ENCODE measurements at regions not wholly inside any gene's neighbourhood (a gene's known extent, or its start where the extent isn't known, plus 50 kb on each side); places are given as distances from the start of the nearest gene placed in this dataset.

DNA sequence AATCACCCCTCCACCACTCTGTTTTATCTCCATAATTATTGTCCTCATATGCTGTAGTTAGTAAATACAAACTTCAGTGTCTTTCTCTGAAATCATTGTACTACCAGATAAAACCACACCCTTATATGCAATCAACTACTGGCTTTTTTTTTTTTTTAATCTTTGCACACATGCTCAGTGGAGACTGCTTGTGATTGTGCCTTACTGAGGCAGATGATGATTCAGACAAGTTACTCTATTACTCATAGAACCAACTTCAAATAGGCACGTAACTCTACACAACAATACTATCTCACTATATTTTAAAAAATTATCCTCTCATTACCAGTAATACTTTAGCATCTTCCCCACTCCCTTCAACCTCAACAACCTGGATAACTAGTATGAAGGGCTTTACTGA is 1278.4 kb upstream of the PIK3C3 start:
- Histone ChIP-seq H3K4me1 (ENCODE audit: insufficient read depth) (no peaks in the 10 kb centered on the region), H3K27ac (ENCODE audit: low read depth) (no peak overlapping the region), H3K36me3 (ENCODE audit: insufficient read depth) (no peaks in the 10 kb centered on the region), H3K4me3 (no peak overlapping the region), H3F3A (replicated peaks; ENCODE audit: low read depth) (no peaks in the 10 kb centered on the region), H2AFZ (no peak overlapping the region), H3K4me2 (no peak overlapping the region), H3K79me2 (replicated peaks; ENCODE audit: insufficient read depth) (no peaks in the 10 kb centered on the region), H3K27me3 (ENCODE audit: insufficient read depth) (no peaks in the 10 kb centered on the region), H3K9me2 (ENCODE audit: insufficient read depth) (no peaks in the 10 kb centered on the region), H4K20me1 (replicated peaks; ENCODE audit: insufficient read depth) (no peaks in the 10 kb centered on the region)
- ATAC-seq = no peak
- TF ChIP-seq CREB1 (CRISPR knock-in tag; IDR thresholded peaks at IDR 0.05; ENCODE audit: low read depth) (no peak), ZNF114 (CRISPR knock-in tag; IDR thresholded peaks at IDR 0.05) (no peak), EZH2phosphoT487 (IDR thresholded peaks at IDR 0.05; ENCODE audit: unreplicated experiment) (no peak), STAT1 (IDR thresholded peaks at IDR 0.05; ENCODE audit: unreplicated experiment) (no peak), EZH2 (IDR thresholded peaks at IDR 0.05; ENCODE audit: low read depth, unreplicated experiment) (no peak), NANOG (IDR thresholded peaks at IDR 0.05; ENCODE audit: borderline replicate concordance) (no peak)
- TF ChIP-seq, protein P1, sequence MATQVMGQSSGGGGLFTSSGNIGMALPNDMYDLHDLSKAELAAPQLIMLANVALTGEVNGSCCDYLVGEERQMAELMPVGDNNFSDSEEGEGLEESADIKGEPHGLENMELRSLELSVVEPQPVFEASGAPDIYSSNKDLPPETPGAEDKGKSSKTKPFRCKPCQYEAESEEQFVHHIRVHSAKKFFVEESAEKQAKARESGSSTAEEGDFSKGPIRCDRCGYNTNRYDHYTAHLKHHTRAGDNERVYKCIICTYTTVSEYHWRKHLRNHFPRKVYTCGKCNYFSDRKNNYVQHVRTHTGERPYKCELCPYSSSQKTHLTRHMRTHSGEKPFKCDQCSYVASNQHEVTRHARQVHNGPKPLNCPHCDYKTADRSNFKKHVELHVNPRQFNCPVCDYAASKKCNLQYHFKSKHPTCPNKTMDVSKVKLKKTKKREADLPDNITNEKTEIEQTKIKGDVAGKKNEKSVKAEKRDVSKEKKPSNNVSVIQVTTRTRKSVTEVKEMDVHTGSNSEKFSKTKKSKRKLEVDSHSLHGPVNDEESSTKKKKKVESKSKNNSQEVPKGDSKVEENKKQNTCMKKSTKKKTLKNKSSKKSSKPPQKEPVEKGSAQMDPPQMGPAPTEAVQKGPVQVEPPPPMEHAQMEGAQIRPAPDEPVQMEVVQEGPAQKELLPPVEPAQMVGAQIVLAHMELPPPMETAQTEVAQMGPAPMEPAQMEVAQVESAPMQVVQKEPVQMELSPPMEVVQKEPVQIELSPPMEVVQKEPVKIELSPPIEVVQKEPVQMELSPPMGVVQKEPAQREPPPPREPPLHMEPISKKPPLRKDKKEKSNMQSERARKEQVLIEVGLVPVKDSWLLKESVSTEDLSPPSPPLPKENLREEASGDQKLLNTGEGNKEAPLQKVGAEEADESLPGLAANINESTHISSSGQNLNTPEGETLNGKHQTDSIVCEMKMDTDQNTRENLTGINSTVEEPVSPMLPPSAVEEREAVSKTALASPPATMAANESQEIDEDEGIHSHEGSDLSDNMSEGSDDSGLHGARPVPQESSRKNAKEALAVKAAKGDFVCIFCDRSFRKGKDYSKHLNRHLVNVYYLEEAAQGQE (IDR thresholded peaks at IDR 0.05; ENCODE audit: unreplicated experiment) = no peak
- Mint-ChIP-seq H3K4me3 (no peak overlapping the region), H3K9me3 (no peaks in the 10 kb centered on the region), H3K4me1 (peaks cover 7% of the 10 kb centered on the region; the same call in 2 of the 3 replicates), H3K27me3 (ENCODE audit: insufficient read depth, low read depth, poor library complexity) (no peaks in the 10 kb centered on the region), H3K36me3 (ENCODE audit: low read depth) (no peaks in the 10 kb centered on the region), H3K27ac (no peak overlapping the region)
- DNase-seq (ENCODE audit: low spot score) = no peak

DNA sequence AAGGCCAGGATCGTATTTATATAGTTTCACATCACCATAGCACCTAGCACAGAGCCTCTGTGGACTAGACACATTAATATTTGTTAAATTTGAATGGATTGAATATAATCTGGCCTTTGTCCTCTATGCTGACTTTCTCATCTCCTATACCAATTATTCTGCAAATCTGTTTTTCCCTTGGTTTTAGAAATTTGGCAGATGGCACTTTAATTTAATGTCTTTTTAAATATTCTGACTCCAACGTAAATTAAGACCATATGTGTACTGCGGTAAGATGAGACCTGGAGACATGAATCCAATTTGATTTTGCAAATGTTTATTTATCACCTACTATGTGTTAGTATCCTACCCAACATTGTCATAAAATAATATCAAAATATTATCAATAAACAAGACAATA is 1281.9 kb upstream of the PIK3C3 start:
- Histone ChIP-seq H3K4me1 (ENCODE audit: insufficient read depth) (no peaks in the 10 kb centered on the region), H3K27ac (ENCODE audit: low read depth) (no peak overlapping the region), H3K79me2 (replicated peaks; ENCODE audit: insufficient read depth) (no peaks in the 10 kb centered on the region), H3K27me3 (ENCODE audit: insufficient read depth) (no peaks in the 10 kb centered on the region), H3F3A (replicated peaks; ENCODE audit: low read depth) (no peaks in the 10 kb centered on the region), H3K4me2 (no peak overlapping the region), H4K20me1 (replicated peaks; ENCODE audit: insufficient read depth) (no peaks in the 10 kb centered on the region), H3K4me3 (no peak overlapping the region), H2AFZ (no peak overlapping the region), H3K9me2 (ENCODE audit: insufficient read depth) (no peaks in the 10 kb centered on the region), H3K36me3 (ENCODE audit: insufficient read depth) (no peaks in the 10 kb centered on the region)
- Mint-ChIP-seq H3K4me1 (peaks cover 7% of the 10 kb centered on the region; the same call in 2 of the 3 replicates), H3K27me3 (ENCODE audit: insufficient read depth, low read depth, poor library complexity) (no peaks in the 10 kb centered on the region), H3K4me3 (no peak overlapping the region), H3K27ac (no peak overlapping the region), H3K36me3 (ENCODE audit: low read depth) (no peaks in the 10 kb centered on the region), H3K9me3 (no peaks in the 10 kb centered on the region)
- ATAC-seq (no peak), DNase-seq (ENCODE audit: low spot score) (no peak)
- TF ChIP-seq NANOG (IDR thresholded peaks at IDR 0.05; ENCODE audit: borderline replicate concordance) (no peak), EZH2 (IDR thresholded peaks at IDR 0.05; ENCODE audit: low read depth, unreplicated experiment) (no peak), ZNF331 (CRISPR knock-in tag; IDR thresholded peaks at IDR 0.05; ENCODE audit: low read depth) (no peak), EZH2phosphoT487 (IDR thresholded peaks at IDR 0.05; ENCODE audit: unreplicated experiment) (no peak), STAT1 (IDR thresholded peaks at IDR 0.05; ENCODE audit: unreplicated experiment) (no peak), POLR2AphosphoS5 (IDR thresholded peaks at IDR 0.05; ENCODE audit: low read depth) (no peak)
- TF ChIP-seq, protein P2, sequence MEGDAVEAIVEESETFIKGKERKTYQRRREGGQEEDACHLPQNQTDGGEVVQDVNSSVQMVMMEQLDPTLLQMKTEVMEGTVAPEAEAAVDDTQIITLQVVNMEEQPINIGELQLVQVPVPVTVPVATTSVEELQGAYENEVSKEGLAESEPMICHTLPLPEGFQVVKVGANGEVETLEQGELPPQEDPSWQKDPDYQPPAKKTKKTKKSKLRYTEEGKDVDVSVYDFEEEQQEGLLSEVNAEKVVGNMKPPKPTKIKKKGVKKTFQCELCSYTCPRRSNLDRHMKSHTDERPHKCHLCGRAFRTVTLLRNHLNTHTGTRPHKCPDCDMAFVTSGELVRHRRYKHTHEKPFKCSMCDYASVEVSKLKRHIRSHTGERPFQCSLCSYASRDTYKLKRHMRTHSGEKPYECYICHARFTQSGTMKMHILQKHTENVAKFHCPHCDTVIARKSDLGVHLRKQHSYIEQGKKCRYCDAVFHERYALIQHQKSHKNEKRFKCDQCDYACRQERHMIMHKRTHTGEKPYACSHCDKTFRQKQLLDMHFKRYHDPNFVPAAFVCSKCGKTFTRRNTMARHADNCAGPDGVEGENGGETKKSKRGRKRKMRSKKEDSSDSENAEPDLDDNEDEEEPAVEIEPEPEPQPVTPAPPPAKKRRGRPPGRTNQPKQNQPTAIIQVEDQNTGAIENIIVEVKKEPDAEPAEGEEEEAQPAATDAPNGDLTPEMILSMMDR (conservative IDR thresholded peaks at IDR 0.05; ENCODE audit: low read depth in 2 of 2) = no peak
- TF ChIP-seq, protein P3, sequence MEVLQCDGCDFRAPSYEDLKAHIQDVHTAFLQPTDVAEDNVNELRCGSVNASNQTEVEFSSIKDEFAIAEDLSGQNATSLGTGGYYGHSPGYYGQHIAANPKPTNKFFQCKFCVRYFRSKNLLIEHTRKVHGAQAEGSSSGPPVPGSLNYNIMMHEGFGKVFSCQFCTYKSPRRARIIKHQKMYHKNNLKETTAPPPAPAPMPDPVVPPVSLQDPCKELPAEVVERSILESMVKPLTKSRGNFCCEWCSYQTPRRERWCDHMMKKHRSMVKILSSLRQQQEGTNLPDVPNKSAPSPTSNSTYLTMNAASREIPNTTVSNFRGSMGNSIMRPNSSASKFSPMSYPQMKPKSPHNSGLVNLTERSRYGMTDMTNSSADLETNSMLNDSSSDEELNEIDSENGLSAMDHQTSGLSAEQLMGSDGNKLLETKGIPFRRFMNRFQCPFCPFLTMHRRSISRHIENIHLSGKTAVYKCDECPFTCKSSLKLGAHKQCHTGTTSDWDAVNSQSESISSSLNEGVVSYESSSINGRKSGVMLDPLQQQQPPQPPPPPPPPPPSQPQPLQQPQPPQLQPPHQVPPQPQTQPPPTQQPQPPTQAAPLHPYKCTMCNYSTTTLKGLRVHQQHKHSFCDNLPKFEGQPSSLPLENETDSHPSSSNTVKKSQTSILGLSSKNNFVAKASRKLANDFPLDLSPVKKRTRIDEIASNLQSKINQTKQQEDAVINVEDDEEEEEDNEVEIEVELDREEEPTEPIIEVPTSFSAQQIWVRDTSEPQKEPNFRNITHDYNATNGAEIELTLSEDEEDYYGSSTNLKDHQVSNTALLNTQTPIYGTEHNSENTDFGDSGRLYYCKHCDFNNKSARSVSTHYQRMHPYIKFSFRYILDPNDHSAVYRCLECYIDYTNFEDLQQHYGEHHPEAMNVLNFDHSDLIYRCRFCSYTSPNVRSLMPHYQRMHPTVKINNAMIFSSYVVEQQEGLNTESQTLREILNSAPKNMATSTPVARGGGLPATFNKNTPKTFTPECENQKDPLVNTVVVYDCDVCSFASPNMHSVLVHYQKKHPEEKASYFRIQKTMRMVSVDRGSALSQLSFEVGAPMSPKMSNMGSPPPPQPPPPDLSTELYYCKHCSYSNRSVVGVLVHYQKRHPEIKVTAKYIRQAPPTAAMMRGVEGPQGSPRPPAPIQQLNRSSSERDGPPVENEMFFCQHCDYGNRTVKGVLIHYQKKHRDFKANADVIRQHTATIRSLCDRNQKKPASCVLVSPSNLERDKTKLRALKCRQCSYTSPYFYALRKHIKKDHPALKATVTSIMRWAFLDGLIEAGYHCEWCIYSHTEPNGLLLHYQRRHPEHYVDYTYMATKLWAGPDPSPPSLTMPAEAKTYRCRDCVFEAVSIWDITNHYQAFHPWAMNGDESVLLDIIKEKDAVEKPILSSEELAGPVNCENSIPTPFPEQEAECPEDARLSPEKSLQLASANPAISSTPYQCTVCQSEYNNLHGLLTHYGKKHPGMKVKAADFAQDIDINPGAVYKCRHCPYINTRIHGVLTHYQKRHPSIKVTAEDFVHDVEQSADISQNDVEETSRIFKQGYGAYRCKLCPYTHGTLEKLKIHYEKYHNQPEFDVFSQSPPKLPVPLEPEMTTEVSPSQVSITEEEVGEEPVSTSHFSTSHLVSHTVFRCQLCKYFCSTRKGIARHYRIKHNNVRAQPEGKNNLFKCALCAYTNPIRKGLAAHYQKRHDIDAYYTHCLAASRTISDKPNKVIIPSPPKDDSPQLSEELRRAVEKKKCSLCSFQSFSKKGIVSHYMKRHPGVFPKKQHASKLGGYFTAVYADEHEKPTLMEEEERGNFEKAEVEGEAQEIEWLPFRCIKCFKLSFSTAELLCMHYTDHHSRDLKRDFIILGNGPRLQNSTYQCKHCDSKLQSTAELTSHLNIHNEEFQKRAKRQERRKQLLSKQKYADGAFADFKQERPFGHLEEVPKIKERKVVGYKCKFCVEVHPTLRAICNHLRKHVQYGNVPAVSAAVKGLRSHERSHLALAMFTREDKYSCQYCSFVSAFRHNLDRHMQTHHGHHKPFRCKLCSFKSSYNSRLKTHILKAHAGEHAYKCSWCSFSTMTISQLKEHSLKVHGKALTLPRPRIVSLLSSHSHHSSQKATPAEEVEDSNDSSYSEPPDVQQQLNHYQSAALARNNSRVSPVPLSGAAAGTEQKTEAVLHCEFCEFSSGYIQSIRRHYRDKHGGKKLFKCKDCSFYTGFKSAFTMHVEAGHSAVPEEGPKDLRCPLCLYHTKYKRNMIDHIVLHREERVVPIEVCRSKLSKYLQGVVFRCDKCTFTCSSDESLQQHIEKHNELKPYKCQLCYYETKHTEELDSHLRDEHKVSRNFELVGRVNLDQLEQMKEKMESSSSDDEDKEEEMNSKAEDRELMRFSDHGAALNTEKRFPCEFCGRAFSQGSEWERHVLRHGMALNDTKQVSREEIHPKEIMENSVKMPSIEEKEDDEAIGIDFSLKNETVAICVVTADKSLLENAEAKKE (CRISPR knock-in tag; IDR thresholded peaks at IDR 0.05) = no peak

All from GM23338 (cell line).